Smooth muscle cell (in vitro differentiated cells): ENCODE measurements at regions not wholly inside any gene's neighbourhood (a gene's known extent, or its start where the extent isn't known, plus 50 kb on each side); places are given as distances from the start of the nearest gene placed in this dataset.

Experiments used
- DNase-seq: peaks from one replicate; lab custom pipeline; 2025; ENCODE audit not compliant: unreplicated experiment; lab: John Stamatoyannopoulos, UW
- H2AFZ ChIP-seq: fragments of 200-600 bp; sonication (generic); 2 replicates; pipeline ENCODE4 v1.6.0; 2016; ENCODE audit warnings: antibody characterized with exemption, low read depth, mild to moderate bottlenecking
- H3F3A ChIP-seq: fragments of 200-600 bp; sonication (generic); 2 replicates; pipeline ENCODE4 v1.6.0; 2017; ENCODE audit warnings: antibody characterized with exemption, low read depth
- H3K27ac ChIP-seq: fragments of 200-600 bp; sonication (generic); 2 replicates; pipeline ENCODE4 v1.5.1; 2016; ENCODE audit warnings: low read depth, mild to moderate bottlenecking
- H3K27me3 ChIP-seq: fragments of 200-600 bp; sonication (generic); 2 replicates; pipeline ENCODE4 v1.6.1; 2016; ENCODE audit warnings: low read depth, mild to moderate bottlenecking
- H3K36me3 ChIP-seq: fragments of 200-600 bp; sonication (generic); 2 replicates; pipeline ENCODE4 v1.5.1; 2016; ENCODE audit warnings: low read depth
- H3K4me1 ChIP-seq: fragments of 200-600 bp; sonication (generic); 2 replicates; pipeline ENCODE4 v1.5.1; 2016; ENCODE audit warnings: low read depth
- H3K4me2 ChIP-seq: fragments of 200-600 bp; sonication (generic); 2 replicates; pipeline ENCODE4 v1.6.0; 2016; ENCODE audit warnings: mild to moderate bottlenecking
- H3K4me3 ChIP-seq: fragments of 200-600 bp; sonication (generic); 2 replicates; pipeline ENCODE4 v1.5.1; 2016; ENCODE audit warnings: mild to moderate bottlenecking
- H3K79me2 ChIP-seq: fragments of 200-600 bp; sonication (generic); 2 replicates; pipeline ENCODE4 v1.6.0; 2016; ENCODE audit warnings: low read depth, mild to moderate bottlenecking
- H3K9ac ChIP-seq: fragments of 200-600 bp; sonication (generic); 2 replicates; pipeline ENCODE4 v1.6.0; 2016; ENCODE audit warnings: low read depth
- H3K9me3 ChIP-seq: fragments of 200-600 bp; sonication (generic); replicated peaks from 2 replicates; pipeline ENCODE4 v1.5.1; 2016; ENCODE audit warnings: low read depth
- H4K20me1 ChIP-seq: fragments of 200-600 bp; sonication (generic); 2 replicates; pipeline ENCODE4 v1.6.0; 2016; ENCODE audit warnings: low read depth
- CTCF ChIP-seq: fragments of 200-600 bp; sonication (generic); IDR thresholded peaks from 2 replicates; pipeline ENCODE4 v1.5.1; 2017; ENCODE audit warnings: borderline replicate concordance, mild to moderate bottlenecking, antibody characterized with exemption; ENCODE audit not compliant: insufficient read depth, poor library complexity, severe bottlenecking
- WGBS: methylation state at CpG from one replicate; pipeline ENCODE4 v1.1.7; 2016; ENCODE audit warnings: low lambda C conversion rate; 5-methylcytosine and 5-hydroxymethylcytosine counted together

GRCh38 chr9:129451669-129452068, 169.2 kb downstream of the C9orf50 start:
- Histone ChIP-seq H3K9me3 (no peaks in the 10 kb centered on the region), H4K20me1 (no peaks in the 10 kb centered on the region), H3K36me3 (no peaks in the 10 kb centered on the region), H3K27me3 (no peaks in the 10 kb centered on the region), H2AFZ (peak overlapping the region; percentile 41), H3F3A (peaks cover 3% of the 10 kb centered on the region), H3K9ac (no peak overlapping the region), H3K4me3 (no peak overlapping the region), H3K4me1 (peaks cover 11% of the 10 kb centered on the region), H3K27ac (no peak overlapping the region), H3K4me2 (no peak overlapping the region), H3K79me2 (no peaks in the 10 kb centered on the region)
- WGBS: 70% methylated on average over 10 of the region's 10 CpGs
- DNase-seq: no peak
- no peak for TF ChIP-seq CTCF

GRCh38 chr9:129451089-129451656, 169.7 kb downstream of the C9orf50 start:
- no peak for DNase-seq
- no peaks in the 10 kb centered on the region for H4K20me1 ChIP-seq
- no peak for TF ChIP-seq CTCF
- H3K27me3 ChIP-seq: no peaks in the 10 kb centered on the region
- H3K9me3 ChIP-seq: no peaks in the 10 kb centered on the region
- H3K27ac ChIP-seq: no peak overlapping the region
- WGBS: 50% methylated on average over 19 of the region's 19 CpGs
- no peaks in the 10 kb centered on the region for H3K36me3 ChIP-seq
- peaks cover 3% of the 10 kb centered on the region for H3F3A ChIP-seq
- H3K79me2 ChIP-seq: no peaks in the 10 kb centered on the region
- no peak overlapping the region for H3K9ac ChIP-seq
- no peak overlapping the region for H3K4me3 ChIP-seq
- H3K4me1 ChIP-seq: peaks cover 11% of the 10 kb centered on the region
- no peak overlapping the region for H3K4me2 ChIP-seq
- H2AFZ ChIP-seq: peak overlapping the region; percentile 41

GRCh38 chr9:129449066-129449465, 171.8 kb downstream of the C9orf50 start:
- DNase-seq: no peak
- WGBS: 92% methylated on average over 16 of the region's 16 CpGs
- Histone ChIP-seq H3F3A (peaks cover 3% of the 10 kb centered on the region), H3K4me3 (no peak overlapping the region), H3K9ac (no peak overlapping the region), H3K4me2 (no peak overlapping the region), H2AFZ (no peak overlapping the region), H4K20me1 (no peaks in the 10 kb centered on the region), H3K27ac (no peak overlapping the region), H3K79me2 (no peaks in the 10 kb centered on the region), H3K27me3 (no peaks in the 10 kb centered on the region), H3K36me3 (no peaks in the 10 kb centered on the region), H3K9me3 (no peaks in the 10 kb centered on the region), H3K4me1 (peaks cover 6% of the 10 kb centered on the region)
- TF ChIP-seq CTCF: no peak
